ENCODE measurements at regions not wholly inside any gene's neighbourhood (a gene's known extent, or its start where the extent isn't known, plus 50 kb on each side); places are given as distances from the start of the nearest gene placed in this dataset.

- Histone ChIP-seq H3K4me1 (no peaks in the 10 kb centered on the region), H3K9me3 (no peaks in the 10 kb centered on the region), H3K27me3 (no peaks in the 10 kb centered on the region), H3K4me3 (no peak overlapping the region), H3K36me3 (no peaks in the 10 kb centered on the region), H3K27ac (no peak overlapping the region)
- TF ChIP-seq CTCF (IDR thresholded peaks at IDR 0.05): no peak
- no peak for DNase-seq (ENCODE audit: low spot score in 2 of 2)
- intact Hi-C loops (cut with DNase I): no loop called here
These were observed 66.0 kb upstream of the GOLIM4 start for GRCh38 chr3:168161696-168162095.

GRCh38 chr3:168157903-168158302 is 62.2 kb upstream of the GOLIM4 start:
- Histone ChIP-seq H3K27me3 (no peaks in the 10 kb centered on the region), H3K36me3 (no peaks in the 10 kb centered on the region), H3K4me3 (no peak overlapping the region), H3K9me3 (peaks cover 0 to 1% of the 10 kb centered on the region in 2 donors), H3K27ac (no peak overlapping the region), H3K4me1 (no peaks in the 10 kb centered on the region)
- DNase-seq (ENCODE audit: low spot score in 2 of 2): no peak
- TF ChIP-seq CTCF (IDR thresholded peaks at IDR 0.05): no peak
- intact Hi-C loops (cut with DNase I): no loop called here

- Histone ChIP-seq H3K9me3 (peaks cover 0 to 8% of the 10 kb centered on the region in 2 donors), H3K4me1 (no peaks in the 10 kb centered on the region), H3K4me3 (no peak overlapping the region), H3K36me3 (no peaks in the 10 kb centered on the region), H3K27me3 (no peaks in the 10 kb centered on the region), H3K27ac (no peak overlapping the region)
- no peak for DNase-seq (ENCODE audit: low spot score in 2 of 2)
- intact Hi-C loops (cut with DNase I): no loop called here
- TF ChIP-seq CTCF (IDR thresholded peaks at IDR 0.05): no peak
These were observed 61.5 kb upstream of the GOLIM4 start for GRCh38 chr3:168157099-168157700.

- no peak for DNase-seq (ENCODE audit: low spot score in 2 of 2)
- Histone ChIP-seq H3K4me3 (no peak overlapping the region), H3K9me3 (peaks cover 0 to 13% of the 10 kb centered on the region in 2 donors), H3K27me3 (no peaks in the 10 kb centered on the region), H3K27ac (no peak overlapping the region), H3K4me1 (no peaks in the 10 kb centered on the region), H3K36me3 (no peaks in the 10 kb centered on the region)
- intact Hi-C loops (cut with DNase I): no loop called here
- TF ChIP-seq CTCF (IDR thresholded peaks at IDR 0.05): no peak
These were observed 60.8 kb upstream of the GOLIM4 start for GRCh38 chr3:168156479-168156878.

GRCh38 chr3:168155303-168155702 is 59.6 kb upstream of the GOLIM4 start:
- TF ChIP-seq CTCF (IDR thresholded peaks at IDR 0.05): no peak
- Histone ChIP-seq H3K4me1 (no peaks in the 10 kb centered on the region), H3K27ac (no peak overlapping the region), H3K4me3 (no peak overlapping the region), H3K36me3 (no peaks in the 10 kb centered on the region), H3K27me3 (no peaks in the 10 kb centered on the region), H3K9me3 (peaks cover 0 to 13% of the 10 kb centered on the region in 2 donors)
- intact Hi-C loops (cut with DNase I): no loop called here
- DNase-seq (ENCODE audit: low spot score in 2 of 2): no peak

- no peak overlapping the region for H3K27ac ChIP-seq
- no peaks in the 10 kb centered on the region for H3K27me3 ChIP-seq
- intact Hi-C loops (cut with DNase I): no loop called here
- peaks cover 0 to 13% of the 10 kb centered on the region in 2 donors for H3K9me3 ChIP-seq
- no peaks in the 10 kb centered on the region for H3K36me3 ChIP-seq
- no peak overlapping the region for H3K4me3 ChIP-seq
- DNase-seq (ENCODE audit: low spot score in 2 of 2): no peak
- TF ChIP-seq CTCF (IDR thresholded peaks at IDR 0.05): no peak
- no peaks in the 10 kb centered on the region for H3K4me1 ChIP-seq
These were observed 58.4 kb upstream of the GOLIM4 start for GRCh38 chr3:168154089-168154488.
